Stimulated activated CD4-positive, alpha-beta T cell treated with anti-CD3 and anti-CD28 coated beads, Interleukin-2, amount 100 ng/mL, for 4 hours (primary cell): ENCODE measurements at regions not wholly inside any gene's neighbourhood (a gene's known extent, or its start where the extent isn't known, plus 50 kb on each side); places are given as distances from the start of the nearest gene placed in this dataset.

ENCODE experiments used
- DNase-seq: peaks from one replicate; pipeline ENCODE4 v3.0.0-alpha.2; 2020; ENCODE audit warnings: low read depth

- DNase-seq: no peak
Measured at GRCh38 chr4:3704669-3705068, 61.5 kb upstream of the ADRA2C start.

- DNase-seq: no peak
Measured at GRCh38 chr4:3703677-3704521, 62.3 kb upstream of the ADRA2C start.

- DNase-seq: no peak
Measured at GRCh38 chr4:3703343-3703676, 62.9 kb upstream of the ADRA2C start.

- DNase-seq: no peak
Measured at GRCh38 chr4:3702561-3703221, 63.5 kb upstream of the ADRA2C start.

- no peak for DNase-seq
Measured at GRCh38 chr4:3701736-3702560, 64.2 kb upstream of the ADRA2C start.

- no peak for DNase-seq
Measured at GRCh38 chr4:3701271-3701734, 64.9 kb upstream of the ADRA2C start.

GRCh38 chr4:3700736-3701135 lies 65.4 kb upstream of the ADRA2C start:
- no peak for DNase-seq

- no peak for DNase-seq
Measured at GRCh38 chr4:3700223-3700622, 66.0 kb upstream of the ADRA2C start.

GRCh38 chr4:3699678-3700077 lies 66.5 kb upstream of the ADRA2C start:
- DNase-seq: no peak

- no peak for DNase-seq
Measured at GRCh38 chr4:3699261-3699660, 66.9 kb upstream of the ADRA2C start.

GRCh38 chr4:3697033-3697432 lies 69.2 kb upstream of the ADRA2C start:
- no peak for DNase-seq

- DNase-seq: no peak
Measured at GRCh38 chr4:3690551-3691152, 75.5 kb upstream of the ADRA2C start.

GRCh38 chr4:3689576-3690550 lies 76.3 kb upstream of the ADRA2C start:
- no peak for DNase-seq

- no peak for DNase-seq
Measured at GRCh38 chr4:3689006-3689405, 77.2 kb upstream of the ADRA2C start.

GRCh38 chr4:3688018-3688998 lies 77.9 kb upstream of the ADRA2C start:
- DNase-seq: no peak

- no peak for DNase-seq
Measured at GRCh38 chr4:3687538-3687937, 78.6 kb upstream of the ADRA2C start.

GRCh38 chr4:3686753-3687152 lies 79.4 kb upstream of the ADRA2C start:
- DNase-seq: no peak

GRCh38 chr4:3685081-3685645 lies 81.0 kb upstream of the ADRA2C start:
- DNase-seq: no peak

GRCh38 chr4:3684546-3684945 lies 81.6 kb upstream of the ADRA2C start:
- DNase-seq: no peak
